Adrenal gland (tissue), 5 donors: ENCODE measurements at regions not wholly inside any gene's neighbourhood (a gene's known extent, or its start where the extent isn't known, plus 50 kb on each side); places are given as distances from the start of the nearest gene placed in this dataset.

Source experiments
- CTCF ChIP-seq, 6 experiments: fragments of 450-650 bp in 4 of 6; fragments of 200-600 bp in 2 of 6; sonication (generic) in 1 of 6; IDR thresholded peaks; 1 replicate in 5 of 6; 2 replicates in 1 of 6; pipeline versions ENCODE4 v1.5.1 to v1.8.0; 2016 to 2021; ENCODE audit warnings: antibody characterized with exemption in 6 of 6, mild to moderate bottlenecking in 2 of 6, moderate library complexity in 1 of 6
- POLR2A ChIP-seq, 2 donors: fragments of 450-650 bp; IDR thresholded peaks; one replicate each; pipeline ENCODE4 v1.6.1; 2017; ENCODE audit warnings: antibody characterized with exemption in 2 of 2, mild to moderate bottlenecking in 2 of 2, moderate library complexity in 1 of 2
- donor health status: DM: no; HTN: no; CAD: no.

GRCh38 chr6:48917233-48917632 is 545.8 kb downstream of the MMUT start:
- TF ChIP-seq POLR2A (IDR thresholded peaks at IDR 0.05): no peak
- no peak for TF ChIP-seq CTCF (IDR thresholded peaks at IDR 0.05)
